Fibroblast of pulmonary artery (primary cell): ENCODE measurements at regions not wholly inside any gene's neighbourhood (a gene's known extent, or its start where the extent isn't known, plus 50 kb on each side); places are given as distances from the start of the nearest gene placed in this dataset.
A peak's percentile ranks its signal among the peaks of the same experiment; 100 is the strongest.
"Not testable (repeated sequence)": the region's sequence is repeated elsewhere in the genome, so short reads cannot be mapped to it uniquely, and the experiment has no call there.

Experiments used
- DNase-seq: peaks from one replicate; pipeline ENCODE4 v3.0.0-alpha.2; 2010; ENCODE audit warnings: low read depth
- H3K4me3 ChIP-seq: replicated peaks from 2 replicates; pipeline ENCODE4 v1.5.1; 2011; ENCODE audit warnings: low read depth, mild to moderate bottlenecking, control low read depth, low read length, moderate library complexity
- TF ChIP-seq, protein P1 (sequence below): IDR thresholded peaks from 2 replicates; pipeline ENCODE4 v1.5.1; 2011; ENCODE audit warnings: mild to moderate bottlenecking, control low read depth, low read length, inconsistent platforms; ENCODE audit errors: missing control alignments

GRCh38 chrX:123788193-123788592 is 55.3 kb upstream of the THOC2 start:
- not testable (repeated sequence) for H3K4me3 ChIP-seq
- DNase-seq = peak; percentile 13

DNA sequence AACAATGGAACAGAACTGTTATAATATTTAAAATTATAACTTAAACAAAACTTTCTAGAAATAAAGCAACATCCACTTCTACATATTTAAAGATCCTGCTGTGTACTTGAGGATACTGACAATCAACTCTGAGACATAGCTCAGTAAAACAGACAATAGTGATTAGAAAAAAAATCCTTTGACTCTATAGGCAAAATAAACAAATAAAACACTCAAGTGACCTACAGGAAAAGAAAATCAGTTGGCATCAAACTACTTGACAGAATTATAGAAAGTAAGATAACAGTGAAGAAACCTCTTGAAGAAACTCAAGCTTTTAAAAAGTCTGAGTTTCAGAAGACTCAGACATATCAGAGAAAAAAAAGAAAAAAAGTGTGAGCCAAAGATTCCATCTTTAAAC is 55.9 kb upstream of the THOC2 start:
- no peak overlapping the region for H3K4me3 ChIP-seq
- TF ChIP-seq, protein P1, sequence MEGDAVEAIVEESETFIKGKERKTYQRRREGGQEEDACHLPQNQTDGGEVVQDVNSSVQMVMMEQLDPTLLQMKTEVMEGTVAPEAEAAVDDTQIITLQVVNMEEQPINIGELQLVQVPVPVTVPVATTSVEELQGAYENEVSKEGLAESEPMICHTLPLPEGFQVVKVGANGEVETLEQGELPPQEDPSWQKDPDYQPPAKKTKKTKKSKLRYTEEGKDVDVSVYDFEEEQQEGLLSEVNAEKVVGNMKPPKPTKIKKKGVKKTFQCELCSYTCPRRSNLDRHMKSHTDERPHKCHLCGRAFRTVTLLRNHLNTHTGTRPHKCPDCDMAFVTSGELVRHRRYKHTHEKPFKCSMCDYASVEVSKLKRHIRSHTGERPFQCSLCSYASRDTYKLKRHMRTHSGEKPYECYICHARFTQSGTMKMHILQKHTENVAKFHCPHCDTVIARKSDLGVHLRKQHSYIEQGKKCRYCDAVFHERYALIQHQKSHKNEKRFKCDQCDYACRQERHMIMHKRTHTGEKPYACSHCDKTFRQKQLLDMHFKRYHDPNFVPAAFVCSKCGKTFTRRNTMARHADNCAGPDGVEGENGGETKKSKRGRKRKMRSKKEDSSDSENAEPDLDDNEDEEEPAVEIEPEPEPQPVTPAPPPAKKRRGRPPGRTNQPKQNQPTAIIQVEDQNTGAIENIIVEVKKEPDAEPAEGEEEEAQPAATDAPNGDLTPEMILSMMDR = no peak
- no peak for DNase-seq

DNA sequence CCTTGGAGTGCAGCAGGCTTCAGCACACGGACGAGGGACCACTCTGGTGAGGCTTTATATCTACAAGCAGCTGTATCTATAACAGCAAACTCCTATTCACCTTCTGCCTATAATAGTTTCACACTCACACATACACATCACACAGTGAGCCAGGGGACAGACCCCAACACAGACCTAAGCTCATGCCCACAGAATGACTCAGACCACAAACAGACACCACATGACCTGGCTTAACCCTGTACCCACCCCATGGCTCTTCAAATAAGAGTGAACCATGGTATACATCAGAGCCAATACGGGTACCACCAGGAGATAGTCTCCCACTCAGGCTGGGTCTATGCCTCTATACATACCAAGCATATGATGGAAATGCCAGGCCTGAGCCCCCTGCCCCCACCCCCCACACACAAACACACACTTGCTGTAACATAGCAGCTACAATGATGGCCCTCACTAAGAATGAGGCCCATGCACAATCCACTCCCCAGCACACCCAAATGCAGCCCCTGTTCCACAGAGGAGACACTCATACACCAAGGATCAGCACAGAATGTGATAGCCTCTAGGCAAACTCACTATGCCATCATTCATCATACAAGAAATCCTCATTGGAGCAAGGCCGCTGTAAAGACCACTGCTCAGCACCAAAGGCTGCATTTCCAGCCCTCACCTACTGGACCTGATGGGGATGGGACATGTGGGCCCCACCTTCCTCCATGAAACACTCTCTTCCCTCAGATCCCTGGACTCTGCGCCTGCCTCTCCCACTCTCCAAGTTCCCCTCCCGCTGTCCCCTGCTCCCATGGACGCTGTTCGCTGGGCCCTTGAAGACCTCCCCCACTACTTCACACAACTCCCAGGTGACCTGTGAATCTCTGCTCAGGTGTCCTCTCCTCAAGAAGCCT is 62.1 kb upstream of the XIAP start:
- H3K4me3 ChIP-seq = no peak overlapping the region
- TF ChIP-seq, protein P1 = no peak
- DNase-seq = no peak

DNA sequence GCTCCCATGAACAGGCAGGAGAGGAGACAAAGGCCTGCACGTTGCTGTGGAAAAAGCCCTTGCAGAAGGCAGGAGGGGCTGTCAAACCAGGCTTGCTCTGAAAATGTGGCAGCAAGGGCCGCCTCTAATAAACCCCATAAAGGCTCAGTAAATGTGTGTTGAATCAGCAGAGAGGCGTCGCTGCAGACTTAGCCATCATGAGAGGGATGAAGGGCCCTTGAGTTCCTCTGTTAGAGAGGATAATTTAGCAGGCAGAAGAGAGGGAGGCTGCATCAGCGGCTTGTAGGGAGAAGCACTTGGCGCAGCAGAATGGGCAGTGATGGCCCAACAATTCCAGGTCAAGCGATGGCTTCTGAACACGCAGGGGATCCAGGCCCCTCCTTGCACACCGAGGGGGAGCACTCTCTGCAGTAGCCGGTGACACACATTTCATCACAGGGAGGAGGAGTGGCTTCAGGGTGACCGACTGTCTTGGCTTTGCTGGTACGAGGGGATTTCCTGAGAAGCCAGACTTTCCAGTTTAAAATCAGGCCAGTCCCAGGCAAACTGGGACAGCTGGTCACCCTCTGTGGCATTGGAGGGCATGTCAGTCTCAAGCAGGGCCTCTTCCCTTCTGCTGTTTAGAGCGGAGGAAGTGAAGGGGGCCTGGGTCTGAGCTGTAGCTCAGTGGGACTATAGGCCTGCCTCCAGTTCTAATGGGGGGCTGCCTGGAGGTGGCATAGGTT is 61.0 kb upstream of the XIAP start:
- not testable (repeated sequence) for H3K4me3 ChIP-seq, DNase-seq

DNA sequence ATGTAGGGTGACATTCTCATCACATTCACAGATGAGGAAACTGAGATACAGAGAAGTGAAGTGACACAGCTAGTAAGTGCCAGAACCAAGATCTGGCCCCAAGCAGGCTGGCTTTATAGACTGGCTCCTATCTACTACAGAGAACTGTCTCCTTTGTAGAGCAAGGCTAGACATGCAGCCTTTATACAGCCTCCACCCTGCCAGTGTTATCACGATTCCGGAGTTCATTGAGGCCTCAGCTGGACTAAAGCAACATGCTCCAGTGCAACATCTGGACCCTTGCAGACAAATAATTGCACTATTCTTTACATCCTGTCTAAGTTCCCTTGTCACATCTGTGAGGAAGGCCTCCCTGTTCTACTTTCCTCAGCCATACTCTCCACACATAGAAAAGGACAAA is 58.0 kb upstream of the XIAP start:
- no peak overlapping the region for H3K4me3 ChIP-seq
- TF ChIP-seq, protein P1 = no peak
- DNase-seq = no peak

GRCh38 chrX:123803331-123803983 is 56.4 kb upstream of the XIAP start:
- peak; percentile 65 for DNase-seq
- TF ChIP-seq, protein P1 = no peak
- H3K4me3 ChIP-seq = no peak overlapping the region

DNA sequence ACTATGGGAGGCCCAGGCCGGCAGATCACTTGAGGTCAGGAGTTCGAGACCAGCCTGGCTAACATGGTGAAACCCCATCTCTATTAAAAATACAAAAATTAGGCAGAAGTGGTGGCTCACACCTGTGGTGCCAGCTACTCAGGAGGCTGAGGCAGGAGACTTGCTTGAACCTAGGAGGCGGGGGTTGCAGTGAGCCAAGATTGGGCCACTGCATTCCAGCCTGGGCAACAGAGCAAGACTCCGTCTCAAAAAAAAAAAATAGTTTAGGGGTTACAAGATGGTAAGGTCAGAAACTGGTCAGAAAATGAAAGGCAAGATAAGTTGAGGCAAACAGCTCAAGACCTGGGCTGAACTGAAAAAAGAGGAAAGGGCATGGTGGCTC is 55.9 kb upstream of the XIAP start:
- not testable (repeated sequence) for DNase-seq, H3K4me3 ChIP-seq

GRCh38 chrX:123807835-123808416 is 51.9 kb upstream of the XIAP start:
- TF ChIP-seq, protein P1 = no peak
- no peak for DNase-seq

More at GRCh38 chrX:123807835-123808416, 51.9 kb upstream of the XIAP start:
- H3K4me3 ChIP-seq = no peak overlapping the region
